ENCODE measurements at regions not wholly inside any gene's neighbourhood (a gene's known extent, or its start where the extent isn't known, plus 50 kb on each side); places are given as distances from the start of the nearest gene placed in this dataset.
A peak's percentile ranks its signal among the peaks of the same experiment; 100 is the strongest.

DNA sequence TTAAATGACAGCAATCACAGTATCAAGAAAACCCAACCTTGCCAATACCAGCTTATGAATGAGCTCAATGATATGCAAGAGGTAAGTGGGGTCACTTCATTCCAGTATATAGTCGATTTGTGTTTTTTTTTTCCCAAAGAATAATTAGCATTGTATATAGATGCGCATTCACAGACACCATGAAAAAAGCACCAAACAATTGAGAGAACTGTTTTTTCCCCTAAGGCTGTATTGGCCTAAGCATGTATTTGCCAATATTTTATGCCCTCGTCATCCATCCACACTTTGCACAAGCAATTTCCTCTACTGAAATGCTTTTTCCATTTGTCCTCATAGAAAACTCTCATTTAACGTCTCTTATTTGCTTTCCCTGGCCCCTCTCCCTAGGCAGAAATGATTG is 213.7 kb downstream of the SAMD5 start:
- no peak for DNase-seq

DNA sequence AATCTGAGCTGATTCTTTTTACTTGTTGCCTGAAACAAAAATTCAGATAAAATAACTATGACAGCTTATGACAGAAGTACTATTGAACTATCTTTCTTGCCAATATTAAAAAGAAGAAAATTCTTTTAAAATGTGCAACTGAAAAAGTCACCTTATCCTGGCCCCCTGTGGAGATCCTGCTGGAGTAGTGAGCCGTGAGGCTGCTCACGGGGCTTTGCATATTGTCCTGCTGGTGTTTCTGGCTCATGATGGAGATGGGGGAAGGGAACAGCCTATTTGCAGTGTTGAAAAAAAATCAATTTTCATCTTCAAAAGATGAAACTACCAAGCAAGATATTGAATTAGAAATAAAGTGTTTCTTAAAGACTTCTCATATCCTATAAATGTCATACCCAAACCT is 216.0 kb downstream of the SAMD5 start:
- DNase-seq: no peak

DNA sequence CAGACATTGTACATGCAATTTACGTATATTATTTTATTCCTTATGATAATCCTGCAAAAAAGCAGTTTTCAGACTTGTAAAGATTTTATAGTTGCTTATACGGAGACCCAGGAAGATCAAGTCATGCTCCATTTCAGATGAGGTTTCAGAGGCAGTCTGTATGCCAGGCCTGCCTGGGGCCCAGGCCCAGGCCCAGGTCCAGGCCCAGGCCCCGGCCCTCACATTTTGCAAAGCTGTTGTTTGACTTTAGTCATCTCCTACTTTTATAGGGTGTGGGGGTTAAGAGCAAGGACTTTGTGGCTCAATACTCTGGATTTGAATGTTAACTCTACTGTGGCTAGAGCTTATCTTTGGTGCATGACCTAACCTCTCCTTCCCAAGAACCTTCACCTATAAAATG is 217.9 kb downstream of the SAMD5 start:
- DNase-seq: no peak

- no peak for DNase-seq
Observed at GRCh38 chr6:147728903-147729302, 220.4 kb downstream of the SAMD5 start.

GRCh38 chr6:147733686-147734085 is 225.2 kb downstream of the SAMD5 start:
- no peak for DNase-seq

GRCh38 chr6:147734151-147734550 is 225.7 kb downstream of the SAMD5 start:
- DNase-seq: no peak

DNA sequence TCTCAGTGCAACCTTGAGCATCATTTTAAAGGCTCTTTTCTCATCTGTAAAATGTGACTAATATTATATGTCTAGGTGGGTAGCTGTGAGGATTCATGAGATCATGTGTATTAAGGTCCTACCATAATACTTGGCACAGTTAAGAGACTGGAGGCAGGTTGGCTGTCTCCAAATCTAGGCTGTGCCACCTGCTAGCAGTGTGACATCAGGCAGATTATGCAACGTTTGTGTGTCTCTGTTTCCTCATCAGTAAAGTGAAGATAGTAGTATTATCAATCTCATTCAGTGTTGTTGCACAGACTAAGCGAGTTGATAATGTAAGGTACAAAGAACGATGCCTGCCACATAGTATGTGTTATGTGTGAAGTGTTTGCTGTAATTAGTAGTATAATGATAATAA is 227.4 kb downstream of the SAMD5 start:
- DNase-seq: no peak

DNA sequence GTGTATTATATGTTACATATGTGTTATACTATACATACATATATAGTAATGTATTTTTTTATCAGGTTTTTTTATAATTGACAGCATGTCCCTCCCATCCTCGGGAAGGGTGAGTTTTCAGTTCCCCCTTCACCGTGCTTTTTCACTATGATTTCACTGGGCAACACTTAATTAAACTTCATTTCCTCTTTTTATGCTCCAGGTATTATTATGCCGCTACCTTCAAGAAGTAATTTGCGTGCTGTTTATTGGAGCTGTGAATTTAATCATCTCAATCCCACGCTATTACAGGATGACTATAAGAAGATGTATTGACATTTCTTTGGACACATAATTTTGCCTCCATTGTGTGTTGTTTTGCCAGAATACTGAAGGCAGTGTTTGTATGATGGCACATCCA is 228.6 kb downstream of the SAMD5 start:
- DNase-seq: no peak

DNA sequence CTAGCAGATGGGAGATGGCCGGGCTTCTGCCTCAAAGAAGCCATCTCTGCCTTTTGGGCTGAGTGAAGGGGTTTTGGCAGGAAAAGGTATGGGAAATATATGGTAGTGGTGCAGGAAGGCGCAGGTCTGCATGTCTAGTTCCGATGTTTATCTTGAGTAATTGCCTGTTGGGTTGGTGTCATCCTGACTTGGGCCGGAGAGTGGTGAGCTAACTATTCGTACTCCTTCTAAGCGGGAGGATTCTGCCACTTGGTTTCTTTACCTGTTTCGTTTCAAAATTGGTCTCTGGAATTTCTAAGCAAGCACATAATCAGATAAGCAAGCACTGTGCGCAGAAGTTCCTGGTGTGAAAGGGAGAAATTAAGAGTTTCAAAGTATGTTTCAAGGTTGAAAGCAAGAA is 229.6 kb downstream of the SAMD5 start:
- DNase-seq: no peak

- peak; percentile 3 for DNase-seq
Observed at GRCh38 chr6:147738516-147739162, 230.1 kb downstream of the SAMD5 start.

- DNase-seq: no peak
Observed at GRCh38 chr6:147740326-147740725, 231.8 kb downstream of the SAMD5 start.

GRCh38 chr6:147740916-147741315 is 232.4 kb downstream of the SAMD5 start:
- no peak for DNase-seq

GRCh38 chr6:147741389-147741788 is 232.9 kb downstream of the SAMD5 start:
- DNase-seq: no peak

GRCh38 chr6:147742440-147742839 is 233.9 kb downstream of the SAMD5 start:
- DNase-seq: no peak

- DNase-seq: no peak
Observed at GRCh38 chr6:147744012-147744411, 235.5 kb downstream of the SAMD5 start.

DNA sequence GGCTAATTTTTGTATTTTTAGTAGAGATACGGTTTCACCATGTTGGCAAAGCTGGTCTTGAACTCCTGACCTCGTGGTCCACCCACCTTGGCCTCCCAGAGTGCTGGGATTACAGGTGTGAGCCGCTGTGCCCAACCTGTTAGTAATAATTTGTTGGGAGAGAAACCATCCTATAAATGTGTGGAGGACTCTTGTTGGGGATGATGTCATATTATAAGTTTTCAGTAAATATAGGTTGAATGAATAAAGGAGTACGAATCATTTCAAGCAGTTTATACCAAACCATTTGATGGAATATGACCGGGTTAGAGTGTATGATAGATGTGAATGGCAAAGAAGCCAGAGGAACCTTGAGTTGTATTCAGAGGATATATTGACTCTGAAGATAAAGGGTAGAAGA is 240.8 kb downstream of the SAMD5 start:
- no peak for DNase-seq

DNA sequence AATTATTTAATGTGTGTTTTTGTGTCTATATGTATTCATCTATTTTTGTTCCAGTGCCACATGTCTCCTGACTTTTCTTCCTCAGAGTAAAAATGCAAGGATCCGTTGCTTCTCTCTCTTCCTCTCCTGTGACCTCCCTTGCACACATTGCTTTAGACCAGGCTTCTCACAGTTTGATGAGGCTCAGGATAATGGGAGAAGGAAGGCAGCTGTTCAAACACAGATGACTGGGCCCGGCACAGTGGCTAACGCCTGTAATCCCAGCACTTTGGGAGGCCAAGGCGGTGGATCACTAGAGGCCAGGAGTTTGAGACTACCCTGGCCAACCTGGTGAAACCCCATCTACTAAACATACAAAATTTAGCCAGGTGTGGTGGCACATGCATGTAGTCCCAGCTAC is 241.9 kb downstream of the SAMD5 start:
- no peak for DNase-seq

GRCh38 chr6:147751232-147751631 is 242.7 kb downstream of the SAMD5 start:
- DNase-seq: no peak

GRCh38 chr6:147752689-147753403 is 244.4 kb downstream of the SAMD5 start:
- DNase-seq: no peak

- no peak for DNase-seq
Observed at GRCh38 chr6:147755999-147756398, 247.5 kb downstream of the SAMD5 start.

- no peak for DNase-seq
Observed at GRCh38 chr6:147756891-147757290, 248.4 kb downstream of the SAMD5 start.

GRCh38 chr6:147757291-147757690 is 248.8 kb downstream of the SAMD5 start:
- DNase-seq: no peak

DNA sequence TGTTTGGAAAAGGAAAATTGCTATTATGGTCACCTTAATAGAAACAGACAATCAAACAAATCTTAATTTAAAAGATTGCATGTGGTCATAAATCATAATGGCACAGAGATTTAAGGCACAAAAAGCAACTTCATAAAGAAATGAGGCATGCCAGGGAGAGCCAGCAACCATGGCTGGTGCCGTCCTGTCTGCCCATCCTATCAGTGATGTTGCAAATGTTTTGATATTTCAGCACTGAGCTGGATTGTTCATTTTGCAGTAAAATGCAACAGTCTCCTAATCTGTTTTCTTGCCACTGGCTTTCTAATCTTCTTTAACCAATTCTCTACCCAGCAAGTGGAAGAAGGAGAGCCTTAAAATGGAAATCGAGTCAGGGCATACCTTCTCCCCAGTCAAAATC is 249.8 kb downstream of the SAMD5 start:
- DNase-seq: no peak

DNA sequence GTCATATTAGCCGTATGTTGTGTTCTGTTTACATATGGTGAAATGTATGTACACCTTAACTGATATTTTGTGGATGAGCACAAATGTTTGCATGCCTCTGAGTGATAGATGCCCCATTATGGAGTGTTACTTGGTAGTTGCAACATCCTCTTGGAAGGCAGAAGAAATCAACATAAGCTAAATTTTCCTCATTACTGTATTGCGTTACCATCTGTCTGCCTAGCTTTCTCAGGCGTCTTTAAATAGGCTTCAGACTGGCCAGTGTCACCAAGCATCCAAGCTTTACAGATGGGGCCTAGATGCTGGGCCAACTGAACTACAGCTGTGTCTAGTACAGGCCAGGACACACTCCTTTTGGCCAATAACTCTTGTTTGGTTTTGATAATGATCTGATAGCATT is 250.6 kb downstream of the SAMD5 start:
- DNase-seq: no peak

DNA sequence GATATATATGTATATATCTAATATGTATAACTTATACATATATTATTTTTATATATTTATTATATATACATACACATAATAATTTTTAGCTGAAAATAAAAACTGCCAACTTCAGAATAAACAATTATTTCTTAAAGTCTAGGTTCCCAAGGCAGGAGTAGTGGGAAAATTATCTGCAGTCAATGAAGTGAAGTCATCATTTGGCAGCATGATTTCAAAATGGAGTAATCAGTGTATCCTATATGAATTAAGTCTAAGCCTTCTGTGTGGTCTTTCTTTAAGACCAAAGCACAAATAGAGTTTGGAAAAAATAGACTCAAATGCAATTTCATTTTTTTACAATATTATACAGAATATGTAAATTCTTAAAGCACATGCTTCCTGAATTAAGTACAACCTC is 251.0 kb downstream of the SAMD5 start:
- DNase-seq: no peak
